Muscle of arm (tissue), 1 donor: ENCODE measurements at regions not wholly inside any gene's neighbourhood (a gene's known extent, or its start where the extent isn't known, plus 50 kb on each side); places are given as distances from the start of the nearest gene placed in this dataset.

Experiments used
- DNase-seq: peaks from one replicate; pipeline ENCODE4 v3.0.0-alpha.2; 2013

GRCh38 chr21:43317959-43318358, 109.0 kb downstream of the SIK1 start:
- DNase-seq, result no peak

GRCh38 chr21:43317254-43317748, 109.6 kb downstream of the SIK1 start:
- DNase-seq, result no peak

GRCh38 chr21:43316156-43316845, 110.6 kb downstream of the SIK1 start:
- DNase-seq, result no peak

GRCh38 chr21:43315244-43316137, 111.4 kb downstream of the SIK1 start:
- DNase-seq, result no peak

DNA sequence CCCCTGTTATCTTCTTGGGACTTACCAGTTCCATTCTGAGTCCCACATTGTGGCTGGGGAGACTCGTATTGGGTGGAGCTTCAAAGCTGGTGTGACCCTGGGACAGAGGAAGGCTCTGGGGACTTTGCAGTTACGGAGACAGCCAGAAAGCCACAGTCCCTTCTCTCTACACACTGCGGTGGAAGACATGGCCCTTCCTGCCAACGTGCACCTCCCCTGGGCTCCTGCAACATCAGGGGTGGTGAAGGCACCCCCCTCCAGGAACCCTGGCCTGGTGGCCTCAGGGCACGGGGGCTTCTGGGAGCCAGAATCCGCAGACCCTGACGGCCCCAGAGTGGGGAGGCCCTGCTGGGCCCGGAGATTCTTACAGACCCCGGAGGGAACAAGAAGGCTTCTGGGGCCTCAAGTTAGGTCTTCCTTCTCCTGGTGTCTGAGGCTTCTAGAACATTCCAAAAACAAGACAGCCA, 113.0 kb downstream of the SIK1 start:
- DNase-seq, result no peak

DNA sequence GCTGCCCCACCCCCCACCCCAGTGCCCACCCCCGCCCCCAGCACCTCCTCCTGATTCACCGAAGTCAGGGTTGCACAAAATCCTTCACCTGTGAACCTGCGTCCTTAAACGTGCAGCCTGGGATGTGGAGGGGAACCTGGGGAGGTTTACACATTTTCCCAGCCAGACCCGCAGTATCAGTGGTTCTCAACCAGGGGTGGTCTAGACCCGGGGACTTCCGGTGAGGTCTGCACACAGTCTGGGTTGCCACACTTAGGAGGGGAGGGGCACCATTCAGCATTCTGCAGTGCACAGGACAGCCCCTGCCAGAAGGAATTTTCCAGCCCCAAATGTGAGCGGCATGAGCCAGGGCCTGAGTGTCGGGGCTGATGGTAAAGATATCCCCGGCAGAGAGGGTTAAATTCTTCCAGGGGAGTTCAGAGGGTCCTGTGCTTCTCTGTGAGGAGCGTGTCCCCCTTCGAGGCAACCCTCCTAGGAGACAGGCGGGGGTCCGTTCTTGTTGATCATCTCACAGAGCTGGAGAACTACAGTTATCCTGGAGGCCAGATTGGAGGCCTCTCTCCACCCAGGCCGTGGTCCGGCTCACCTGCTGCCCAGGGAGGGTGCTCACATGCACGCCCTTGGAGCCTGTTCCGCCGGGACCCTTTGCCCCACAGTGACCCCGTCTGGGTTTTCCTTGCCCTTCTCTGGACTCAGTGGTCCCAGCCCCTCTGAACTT, 113.6 kb downstream of the SIK1 start:
- no peak for DNase-seq

- no peak for DNase-seq
These were observed 114.2 kb downstream of the SIK1 start for GRCh38 chr21:43312751-43313169.

GRCh38 chr21:43312011-43312410, 114.9 kb downstream of the SIK1 start:
- no peak for DNase-seq

DNA sequence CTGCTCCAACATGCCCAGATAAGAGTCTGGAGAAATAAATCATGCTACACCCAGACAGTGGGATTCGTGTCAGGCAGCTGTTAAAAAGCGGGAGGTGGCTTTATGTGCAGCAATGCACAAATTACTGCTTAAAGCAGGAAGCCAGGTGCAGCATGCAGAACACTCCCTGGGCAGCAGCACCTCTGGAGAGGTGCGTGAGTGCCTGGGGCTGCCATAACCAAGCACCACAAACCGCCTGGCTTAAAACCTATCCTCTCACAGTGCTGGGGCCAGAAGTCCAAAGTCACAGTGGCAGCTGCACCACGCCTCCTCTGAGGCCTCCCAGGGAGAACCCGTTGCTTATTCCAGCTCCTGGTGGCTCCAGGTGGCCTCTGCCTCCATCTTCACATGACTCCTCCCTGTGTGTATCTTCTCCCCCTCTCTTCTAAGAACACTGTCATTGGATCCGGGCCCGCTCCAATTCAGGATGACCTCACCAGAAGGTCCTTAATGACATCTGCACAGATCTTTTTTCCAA, 115.6 kb downstream of the SIK1 start:
- DNase-seq, result no peak

DNA sequence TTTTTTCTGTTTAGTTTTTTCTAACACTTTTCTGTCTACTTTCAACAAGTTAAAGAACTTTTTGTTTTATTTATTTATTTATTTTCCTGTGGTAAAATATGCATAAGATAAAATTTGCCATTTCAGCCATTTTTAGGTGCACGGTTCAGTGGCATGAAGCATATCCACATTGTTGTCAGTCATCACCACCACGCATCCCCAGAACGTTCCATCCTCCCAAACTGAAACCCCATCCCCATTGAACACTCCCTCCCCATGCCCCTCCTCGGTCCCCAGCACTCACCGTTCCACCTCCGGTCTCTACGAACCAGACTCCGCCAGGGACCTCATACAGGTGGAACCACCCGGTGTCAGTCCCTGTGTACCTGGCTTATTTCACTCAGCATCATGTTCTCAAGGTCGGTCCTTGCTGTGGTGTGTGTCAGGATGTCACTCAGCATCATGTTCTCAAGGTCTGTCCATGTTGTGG, 118.1 kb downstream of the SIK1 start:
- DNase-seq, result no peak

DNA sequence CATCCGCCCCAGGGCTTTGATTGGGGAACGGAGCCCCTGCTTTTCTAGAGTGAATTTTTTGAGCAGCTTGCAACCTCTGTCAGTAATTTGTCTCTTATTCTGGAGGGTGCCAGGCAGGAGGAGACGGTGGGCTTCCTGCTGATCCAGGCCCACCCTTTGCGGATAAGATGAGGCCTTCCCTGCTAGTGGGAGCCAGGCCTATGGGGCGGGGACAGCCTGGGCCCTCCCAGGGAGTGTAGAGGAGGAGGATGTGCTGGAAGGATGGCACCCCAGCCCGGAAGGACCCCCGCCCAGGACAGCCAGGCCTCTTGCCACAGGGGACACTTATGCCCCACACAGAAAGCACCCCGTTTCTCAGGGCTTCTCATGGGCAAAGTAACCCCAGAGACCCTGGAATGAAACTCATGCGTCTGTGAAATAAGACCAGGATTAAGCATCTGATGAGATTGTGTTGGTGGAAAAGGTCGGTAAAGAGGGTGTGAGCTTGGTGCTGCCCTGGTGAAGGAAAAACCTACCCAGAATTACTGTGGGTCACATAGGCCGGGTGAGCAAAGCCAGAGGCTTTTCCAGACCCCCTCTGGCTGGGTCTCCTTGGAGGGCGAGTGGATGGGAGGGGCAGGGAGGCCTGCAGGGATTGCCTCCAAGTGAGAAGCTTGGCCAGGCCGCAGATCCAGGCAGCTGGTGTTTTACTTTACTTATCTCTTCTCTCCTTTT, 118.7 kb downstream of the SIK1 start:
- no peak for DNase-seq

GRCh38 chr21:43307677-43308070, 119.3 kb downstream of the SIK1 start:
- DNase-seq, result no peak

GRCh38 chr21:43306911-43307676, 119.8 kb downstream of the SIK1 start:
- DNase-seq, result no peak

- DNase-seq, result no peak
These were observed 120.5 kb downstream of the SIK1 start for GRCh38 chr21:43306391-43306790.

GRCh38 chr21:43305811-43306311, 121.1 kb downstream of the SIK1 start:
- DNase-seq, result no peak

GRCh38 chr21:43305336-43305665, 121.6 kb downstream of the SIK1 start:
- DNase-seq, result no peak

- no peak for DNase-seq
These were observed 122.2 kb downstream of the SIK1 start for GRCh38 chr21:43304621-43305335.

GRCh38 chr21:43304206-43304605, 122.7 kb downstream of the SIK1 start:
- DNase-seq, result no peak
